Testis (tissue), 2 donors: ENCODE measurements at regions not wholly inside any gene's neighbourhood (a gene's known extent, or its start where the extent isn't known, plus 50 kb on each side); places are given as distances from the start of the nearest gene placed in this dataset.

Experiments
- DNase-seq: peaks from one replicate; pipeline ENCODE4 v3.0.0-alpha.2; 2019
- H3K27ac ChIP-seq, 2 donors: fragments of 200-600 bp; sonication (generic); one replicate each; pipeline ENCODE4 v1.5.1; 2019
- H3K27me3 ChIP-seq: fragments of 200-600 bp; sonication (generic); one replicate; pipeline ENCODE4 v1.5.1; 2019
- H3K36me3 ChIP-seq: fragments of 200-600 bp; sonication (generic); one replicate; pipeline ENCODE4 v1.5.1; 2017; ENCODE audit warnings: low read depth; ENCODE audit errors: missing control alignments
- H3K4me1 ChIP-seq: fragments of 200-600 bp; sonication (generic); one replicate; pipeline ENCODE4 v1.5.1; 2019
- H3K4me3 ChIP-seq, 2 donors: fragments of 200-600 bp; sonication (generic); one replicate each; pipeline ENCODE4 v1.5.1; 2017 to 2019
- H3K9me3 ChIP-seq: fragments of 200-600 bp; sonication (generic); one replicate; pipeline ENCODE4 v1.5.1; 2017
- POLR2A ChIP-seq: fragments of 450-650 bp; IDR thresholded peaks from one replicate; pipeline ENCODE4 v1.6.1; 2017; ENCODE audit warnings: antibody characterized with exemption, mild to moderate bottlenecking, moderate library complexity
- WGBS, 2 donors: methylation state at CpG; one replicate each; pipeline ENCODE4 v1.1.5; 2018; 5-methylcytosine and 5-hydroxymethylcytosine counted together
- intact Hi-C: fragments of 100-400 bp; cut with DNase I; formaldehyde crosslinking; loops from one replicate; pipeline ENCODE4 v1.15.1; 2023; ENCODE audit warnings: low total_unique reads
- TF ChIP-seq, protein P1 (sequence below), 3 experiments: fragments of 450-650 bp in 2 of 3; fragments of 200-600 bp in 1 of 3; sonication (generic) in 1 of 3; IDR thresholded peaks; one replicate each; pipeline ENCODE4 v1.5.1; 2016 to 2019; ENCODE audit warnings: antibody characterized with exemption in 3 of 3, mild to moderate bottlenecking in 2 of 3, moderate library complexity in 1 of 3

GRCh38 chr7:159197066-159197975, 52.7 kb upstream of the VIPR2 start:
- TF ChIP-seq POLR2A = no peak
- no peaks in the 10 kb centered on the region for H3K36me3 ChIP-seq
- DNase-seq = no peak
- no peaks in the 10 kb centered on the region for H3K4me1 ChIP-seq
- WGBS, 2 donors = 60 to 62% methylated on average over 20 of the region's 20 CpGs
- intact Hi-C loops = no loop called here
- H3K9me3 ChIP-seq = no peaks in the 10 kb centered on the region
- H3K4me3 ChIP-seq = no peak overlapping the region
- H3K27ac ChIP-seq = no peak overlapping the region
- H3K27me3 ChIP-seq = no peaks in the 10 kb centered on the region

DNA sequence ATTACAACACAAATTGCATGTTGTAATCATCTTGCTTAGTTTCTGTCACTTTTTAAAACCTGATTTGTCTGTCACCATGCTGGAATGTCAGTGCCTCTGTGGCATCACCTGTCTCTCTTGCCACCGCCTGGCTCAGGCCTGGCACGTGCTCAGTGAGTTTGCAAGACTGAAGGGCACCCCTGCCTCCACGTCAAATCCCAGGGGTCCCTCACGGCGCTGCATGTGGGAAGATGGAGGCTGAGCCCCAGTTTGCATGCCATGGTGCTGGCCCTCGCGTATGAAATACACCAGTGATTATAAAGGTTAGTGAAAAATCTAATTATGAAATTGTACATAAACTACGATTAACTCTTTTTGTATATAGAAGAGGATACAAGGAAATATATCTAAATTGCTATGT, 51.9 kb upstream of the VIPR2 start:
- intact Hi-C loops = no loop called here
- no peaks in the 10 kb centered on the region for H3K27me3 ChIP-seq
- no peaks in the 10 kb centered on the region for H3K36me3 ChIP-seq
- DNase-seq = no peak
- TF ChIP-seq, protein P1, sequence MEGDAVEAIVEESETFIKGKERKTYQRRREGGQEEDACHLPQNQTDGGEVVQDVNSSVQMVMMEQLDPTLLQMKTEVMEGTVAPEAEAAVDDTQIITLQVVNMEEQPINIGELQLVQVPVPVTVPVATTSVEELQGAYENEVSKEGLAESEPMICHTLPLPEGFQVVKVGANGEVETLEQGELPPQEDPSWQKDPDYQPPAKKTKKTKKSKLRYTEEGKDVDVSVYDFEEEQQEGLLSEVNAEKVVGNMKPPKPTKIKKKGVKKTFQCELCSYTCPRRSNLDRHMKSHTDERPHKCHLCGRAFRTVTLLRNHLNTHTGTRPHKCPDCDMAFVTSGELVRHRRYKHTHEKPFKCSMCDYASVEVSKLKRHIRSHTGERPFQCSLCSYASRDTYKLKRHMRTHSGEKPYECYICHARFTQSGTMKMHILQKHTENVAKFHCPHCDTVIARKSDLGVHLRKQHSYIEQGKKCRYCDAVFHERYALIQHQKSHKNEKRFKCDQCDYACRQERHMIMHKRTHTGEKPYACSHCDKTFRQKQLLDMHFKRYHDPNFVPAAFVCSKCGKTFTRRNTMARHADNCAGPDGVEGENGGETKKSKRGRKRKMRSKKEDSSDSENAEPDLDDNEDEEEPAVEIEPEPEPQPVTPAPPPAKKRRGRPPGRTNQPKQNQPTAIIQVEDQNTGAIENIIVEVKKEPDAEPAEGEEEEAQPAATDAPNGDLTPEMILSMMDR (IDR thresholded peaks at IDR 0.05) = no peak
- no peak for TF ChIP-seq POLR2A
- WGBS, 2 donors = 93 to 96% methylated on average over 8 of the region's 8 CpGs
- H3K4me3 ChIP-seq = no peak overlapping the region
- no peaks in the 10 kb centered on the region for H3K9me3 ChIP-seq
- H3K27ac ChIP-seq = no peak overlapping the region
- H3K4me1 ChIP-seq = no peaks in the 10 kb centered on the region

GRCh38 chr7:159195946-159196345, 51.3 kb upstream of the VIPR2 start:
- no peak for TF ChIP-seq POLR2A
- TF ChIP-seq, protein P1 (IDR thresholded peaks at IDR 0.05) = no peak

More at GRCh38 chr7:159195946-159196345, 51.3 kb upstream of the VIPR2 start:
- intact Hi-C loops = no loop called here
- no peaks in the 10 kb centered on the region for H3K9me3 ChIP-seq
- H3K27me3 ChIP-seq = no peaks in the 10 kb centered on the region
- no peak for DNase-seq
- H3K4me3 ChIP-seq = no peak overlapping the region
- no peaks in the 10 kb centered on the region for H3K4me1 ChIP-seq
- 56 to 59% methylated on average over 5 of the region's 5 CpGs for WGBS, 2 donors
- no peak overlapping the region for H3K27ac ChIP-seq
- no peaks in the 10 kb centered on the region for H3K36me3 ChIP-seq
